Right lobe of liver (tissue), 6 donors: ENCODE measurements at regions not wholly inside any gene's neighbourhood (a gene's known extent, or its start where the extent isn't known, plus 50 kb on each side); places are given as distances from the start of the nearest gene placed in this dataset.
A peak's percentile ranks its signal among the peaks of the same experiment; 100 is the strongest.

ENCODE experiments used
- ATAC-seq, 4 donors: fragments of 200-7000 bp; cut with Tn5 transposase; one replicate each; pipeline ENCODE4 v1.9.1; 2020; ENCODE audit warnings: mild to moderate bottlenecking in 4 of 4, moderate library complexity in 4 of 4
- DNase-seq, 3 donors: peaks; one replicate each; pipeline ENCODE4 v3.0.0-alpha.2; 2020
- H3K27ac ChIP-seq, 3 donors: fragments of 200-600 bp; one replicate each; pipeline ENCODE4 v1.8.0; 2022
- H3K27me3 ChIP-seq, 2 donors: fragments of 200-600 bp; one replicate each; pipeline ENCODE4 v1.8.0; 2022
- H3K36me3 ChIP-seq, 4 donors: fragments of 200-600 bp; sonication (generic) in 1 of 4; one replicate each; pipeline versions ENCODE4 v1.5.1 to v1.8.0; 2017 to 2022; ENCODE audit warnings: control low read depth in 1 of 4
- H3K4me1 ChIP-seq, 4 donors: fragments of 200-600 bp; sonication (generic) in 1 of 4; one replicate each; pipeline versions ENCODE4 v1.5.1 to v1.8.0; 2017 to 2022; ENCODE audit warnings: control low read depth in 1 of 4
- H3K4me3 ChIP-seq, 3 donors: fragments of 200-600 bp; one replicate each; pipeline ENCODE4 v1.8.0; 2022
- H3K9me3 ChIP-seq, 4 donors: fragments of 200-600 bp; sonication (generic) in 1 of 4; one replicate each; pipeline versions ENCODE4 v1.5.1 to v1.8.0; 2017 to 2022; ENCODE audit warnings: control low read depth in 1 of 4
- POLR2A ChIP-seq: fragments of 450-650 bp; IDR thresholded peaks from one replicate; pipeline ENCODE4 v1.6.1; 2017; ENCODE audit warnings: antibody characterized with exemption, mild to moderate bottlenecking
- WGBS: methylation state at CpG from one replicate; pipeline ENCODE4 v1.1.6; 2018; ENCODE audit warnings: low coverage, low lambda C conversion rate; ENCODE audit not compliant: insufficient coverage; ENCODE audit errors: missing lambda C conversion rate; 5-methylcytosine and 5-hydroxymethylcytosine counted together
- intact Hi-C, 2 donors: fragments of 100-400 bp; cut with DNase I; formaldehyde crosslinking; loops; one replicate each; pipeline versions ENCODE4 v1.11.2 to v1.14.1; 2022
- TF ChIP-seq, protein P1 (sequence below), 4 donors: fragments of 200-600 bp in 3 of 4; fragments of 450-650 bp in 1 of 4; IDR thresholded peaks; one replicate each; pipeline versions ENCODE4 v1.5.1 to v1.8.0; 2016 to 2022; ENCODE audit warnings: antibody characterized with exemption in 4 of 4, mild to moderate bottlenecking in 2 of 4
- donor health status: DM: no; HTN: yes; CAD: no.
- donor health status: DM: no; HTN: no; CAD: no.
- donor health status: DM: no; HTN: no; CAD: no.
- donor health status: DM: no; HTN: yes; CAD: no.
- donor health status: DM: no; HTN: yes; CAD: no.

DNA sequence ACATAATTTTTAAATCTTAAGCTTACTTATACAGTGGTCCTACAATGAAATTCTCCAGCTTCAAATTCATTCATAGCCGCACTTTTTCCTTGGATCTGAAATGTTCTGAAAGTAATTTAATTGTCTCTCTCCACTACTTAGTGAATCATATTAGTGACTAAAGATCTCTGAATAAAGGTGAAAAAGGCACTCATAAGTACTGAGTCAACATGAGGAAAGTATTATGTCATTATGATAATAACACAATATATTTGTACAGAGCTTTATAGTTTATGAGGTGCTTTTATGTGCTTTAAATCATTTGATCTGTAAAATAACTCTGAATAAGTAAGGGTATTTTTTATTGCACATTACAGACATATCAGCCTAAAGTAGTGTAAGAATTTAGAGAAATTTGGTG lies 628.2 kb upstream of the SLITRK5 start:
- TF ChIP-seq, protein P1, sequence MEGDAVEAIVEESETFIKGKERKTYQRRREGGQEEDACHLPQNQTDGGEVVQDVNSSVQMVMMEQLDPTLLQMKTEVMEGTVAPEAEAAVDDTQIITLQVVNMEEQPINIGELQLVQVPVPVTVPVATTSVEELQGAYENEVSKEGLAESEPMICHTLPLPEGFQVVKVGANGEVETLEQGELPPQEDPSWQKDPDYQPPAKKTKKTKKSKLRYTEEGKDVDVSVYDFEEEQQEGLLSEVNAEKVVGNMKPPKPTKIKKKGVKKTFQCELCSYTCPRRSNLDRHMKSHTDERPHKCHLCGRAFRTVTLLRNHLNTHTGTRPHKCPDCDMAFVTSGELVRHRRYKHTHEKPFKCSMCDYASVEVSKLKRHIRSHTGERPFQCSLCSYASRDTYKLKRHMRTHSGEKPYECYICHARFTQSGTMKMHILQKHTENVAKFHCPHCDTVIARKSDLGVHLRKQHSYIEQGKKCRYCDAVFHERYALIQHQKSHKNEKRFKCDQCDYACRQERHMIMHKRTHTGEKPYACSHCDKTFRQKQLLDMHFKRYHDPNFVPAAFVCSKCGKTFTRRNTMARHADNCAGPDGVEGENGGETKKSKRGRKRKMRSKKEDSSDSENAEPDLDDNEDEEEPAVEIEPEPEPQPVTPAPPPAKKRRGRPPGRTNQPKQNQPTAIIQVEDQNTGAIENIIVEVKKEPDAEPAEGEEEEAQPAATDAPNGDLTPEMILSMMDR (IDR thresholded peaks at IDR 0.05), result no peak
- no peak for TF ChIP-seq POLR2A
- Histone ChIP-seq H3K9me3 (no peaks in the 10 kb centered on the region), H3K27me3 (no peaks in the 10 kb centered on the region), H3K4me1 (no peaks in the 10 kb centered on the region), H3K4me3 (no peak overlapping the region), H3K27ac (no peak overlapping the region), H3K36me3 (no peaks in the 10 kb centered on the region)
- no peak for ATAC-seq
- no peak for DNase-seq
- intact Hi-C loops, result no loop called here
- 92% methylated on average over 1 of the region's 1 CpG for WGBS

DNA sequence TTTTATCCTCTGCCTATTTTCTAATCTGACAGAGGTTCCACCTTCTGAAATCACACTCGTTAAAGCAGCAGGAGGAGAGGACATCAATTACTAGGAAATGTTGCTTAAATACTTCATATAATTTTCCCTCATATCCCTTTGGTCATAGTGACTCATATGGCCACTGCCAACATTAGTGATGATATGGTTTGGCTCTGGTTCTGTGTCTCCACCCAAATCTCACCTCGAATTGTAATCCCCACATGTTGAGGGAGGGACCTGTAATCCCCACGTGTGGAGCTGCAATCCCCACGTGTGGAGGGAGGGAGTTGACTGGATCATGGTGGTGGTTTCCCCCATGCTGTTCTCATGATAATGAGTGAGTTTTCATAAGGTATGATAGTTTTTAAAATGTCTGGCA lies 618.4 kb upstream of the SLITRK5 start:
- DNase-seq (no peak), ATAC-seq (no peak)
- no peaks in the 10 kb centered on the region for H3K36me3 ChIP-seq
- H3K4me3 ChIP-seq, result no peak overlapping the region
- H3K4me1 ChIP-seq, result no peaks in the 10 kb centered on the region
- no peak overlapping the region for H3K27ac ChIP-seq
- no peaks in the 10 kb centered on the region for H3K9me3 ChIP-seq
- H3K27me3 ChIP-seq, result no peaks in the 10 kb centered on the region
- WGBS, result 27% methylated on average over 2 of the region's 4 CpGs
- no peak for TF ChIP-seq POLR2A
- TF ChIP-seq, protein P1 (IDR thresholded peaks at IDR 0.05), result no peak
- intact Hi-C loops, result no loop called here

DNA sequence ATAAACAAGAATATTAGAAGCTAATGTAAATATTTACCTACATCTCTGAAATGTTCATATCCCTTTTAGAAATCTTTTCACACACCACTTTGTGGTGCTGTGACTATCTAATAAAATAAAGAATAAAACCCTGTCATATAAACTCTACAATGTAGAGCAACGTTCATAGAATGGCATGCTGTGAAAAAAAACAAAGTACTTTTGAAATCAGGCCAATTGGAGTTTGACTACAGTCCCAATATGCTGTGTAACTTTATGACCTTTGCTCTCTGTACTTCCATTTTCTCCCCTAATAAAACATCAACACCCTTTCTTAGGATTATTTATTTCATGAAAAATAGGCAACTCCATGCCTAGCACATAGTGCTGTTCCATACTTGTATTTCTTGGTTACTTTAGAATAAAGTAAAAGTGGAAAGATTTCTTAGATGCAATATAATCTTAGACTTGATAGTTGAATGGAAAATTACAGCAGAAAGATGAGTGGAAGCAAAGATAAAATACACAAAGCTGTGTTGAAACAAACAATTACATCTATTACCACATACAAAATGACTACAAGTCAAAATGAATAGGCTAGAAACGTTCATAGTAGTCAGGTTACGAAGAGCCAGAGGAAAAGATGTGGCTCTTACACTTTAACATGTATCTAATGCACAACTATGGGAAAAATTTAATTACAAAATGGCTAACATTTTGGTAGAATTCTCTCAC lies 613.2 kb upstream of the SLITRK5 start:
- 20% methylated on average over 3 of the region's 3 CpGs for WGBS
- intact Hi-C loops, result no loop called here
- TF ChIP-seq, protein P1 (IDR thresholded peaks at IDR 0.05), result no peak
- no peak for TF ChIP-seq POLR2A
- no peaks in the 10 kb centered on the region for H3K36me3 ChIP-seq
- no peaks in the 10 kb centered on the region for H3K27me3 ChIP-seq
- H3K27ac ChIP-seq, result peak overlapping the region in 2 of 3 donors; percentile 37 to 39
- H3K9me3 ChIP-seq, result no peaks in the 10 kb centered on the region
- ATAC-seq (peak; percentile 87 to 98 (median 94)), DNase-seq (no peak)
- no peak overlapping the region for H3K4me3 ChIP-seq
- H3K4me1 ChIP-seq, result peaks cover 0 to 5% (median 2%) of the 10 kb centered on the region in 4 donors

DNA sequence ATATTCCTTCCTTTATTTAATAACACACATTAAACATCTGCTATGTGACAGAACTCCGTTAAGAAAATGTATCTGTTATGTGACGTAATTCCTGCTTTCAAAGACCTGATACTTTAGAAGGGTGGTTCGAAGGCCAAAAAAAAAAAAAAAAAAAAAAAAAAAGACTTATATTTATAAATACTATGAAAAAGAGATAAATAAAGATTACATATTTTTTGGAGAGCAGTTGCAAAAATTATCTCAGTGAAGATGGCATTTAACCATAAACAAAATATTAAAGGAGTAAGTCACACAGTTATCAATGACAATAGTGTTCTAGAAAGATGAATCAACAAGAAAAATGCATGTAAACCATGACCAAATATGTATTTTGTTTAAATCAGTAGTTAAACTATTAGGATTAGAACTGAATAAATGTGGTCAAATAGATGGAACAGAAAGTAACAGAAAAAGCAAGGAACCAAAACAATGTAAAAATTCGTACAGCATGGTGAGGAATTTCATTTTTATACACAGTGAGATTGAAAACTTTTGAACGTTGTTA lies 612.3 kb upstream of the SLITRK5 start:
- H3K4me1 ChIP-seq, result peaks cover 0 to 5% (median 2%) of the 10 kb centered on the region in 4 donors
- no peak overlapping the region for H3K27ac ChIP-seq
- no peaks in the 10 kb centered on the region for H3K9me3 ChIP-seq
- WGBS, result 71% methylated on average over 5 of the region's 5 CpGs
- no peak for DNase-seq
- no peaks in the 10 kb centered on the region for H3K27me3 ChIP-seq
- TF ChIP-seq POLR2A, result no peak
- TF ChIP-seq, protein P1 (IDR thresholded peaks at IDR 0.05), result no peak
- intact Hi-C loops, result no loop called here
- no peak overlapping the region for H3K4me3 ChIP-seq
- ATAC-seq, result no peak
- H3K36me3 ChIP-seq, result no peaks in the 10 kb centered on the region
